HG03460 (cell line): ENCODE measurements at regions not wholly inside any gene's neighbourhood (a gene's known extent, or its start where the extent isn't known, plus 50 kb on each side); places are given as distances from the start of the nearest gene placed in this dataset.
"Not testable (repeated sequence)": the region's sequence is repeated elsewhere in the genome, so short reads cannot be mapped to it uniquely, and the experiment has no call there.

Source experiments
- ATAC-seq: cut with Tn5 transposase; IDR thresholded peaks from one replicate; pipeline ENCODE4 v1.9.1; 2021; ENCODE audit not compliant: unreplicated experiment

GRCh38 chr7:98727146-98727709 is 110.1 kb downstream of the NPTX2 start:
- ATAC-seq, result no peak

GRCh38 chr7:98728555-98728954 is 111.5 kb downstream of the NPTX2 start:
- no peak for ATAC-seq

GRCh38 chr7:98729121-98729520 is 112.0 kb downstream of the NPTX2 start:
- no peak for ATAC-seq

- ATAC-seq, result no peak
Measured at GRCh38 chr7:98730326-98730725, 113.2 kb downstream of the NPTX2 start.

GRCh38 chr7:98731651-98732050 is 114.6 kb downstream of the NPTX2 start:
- ATAC-seq, result no peak

GRCh38 chr7:98733036-98733435 is 116.0 kb downstream of the NPTX2 start:
- ATAC-seq, result no peak

- ATAC-seq, result no peak
Measured at GRCh38 chr7:98735801-98736200, 118.7 kb downstream of the NPTX2 start.

GRCh38 chr7:98736461-98736860 is 119.4 kb downstream of the NPTX2 start:
- ATAC-seq, result not testable (repeated sequence)

- no peak for ATAC-seq
Measured at GRCh38 chr7:98737176-98737575, 120.1 kb downstream of the NPTX2 start.

- no peak for ATAC-seq
Measured at GRCh38 chr7:98740643-98741042, 123.6 kb downstream of the NPTX2 start.

- ATAC-seq, result no peak
Measured at GRCh38 chr7:98745722-98746318, 124.0 kb downstream of the TMEM130 start.

GRCh38 chr7:98748090-98748489 is 121.7 kb downstream of the TMEM130 start:
- ATAC-seq, result no peak

GRCh38 chr7:98753176-98753575 is 116.6 kb downstream of the TMEM130 start:
- ATAC-seq, result no peak

GRCh38 chr7:98753989-98754479 is 115.8 kb downstream of the TMEM130 start:
- ATAC-seq, result no peak

GRCh38 chr7:98755138-98755898 is 114.5 kb downstream of the TMEM130 start:
- no peak for ATAC-seq

- no peak for ATAC-seq
Measured at GRCh38 chr7:98758157-98758556, 111.7 kb downstream of the TMEM130 start.

GRCh38 chr7:98760201-98760651 is 109.6 kb downstream of the TMEM130 start:
- no peak for ATAC-seq

GRCh38 chr7:98761225-98761624 is 108.6 kb downstream of the TMEM130 start:
- no peak for ATAC-seq

- ATAC-seq, result no peak
Measured at GRCh38 chr7:98762620-98763019, 107.2 kb downstream of the TMEM130 start.

- no peak for ATAC-seq
Measured at GRCh38 chr7:98763441-98763840, 106.4 kb downstream of the TMEM130 start.

GRCh38 chr7:98764946-98765345 is 104.9 kb downstream of the TMEM130 start:
- no peak for ATAC-seq

GRCh38 chr7:98770085-98770484 is 99.7 kb downstream of the TMEM130 start:
- ATAC-seq, result not testable (repeated sequence)
